ENCODE measurements at regions not wholly inside any gene's neighbourhood (a gene's known extent, or its start where the extent isn't known, plus 50 kb on each side); places are given as distances from the start of the nearest gene placed in this dataset.

GRCh38 chr14:84040101-84040500 lies 1489.8 kb upstream of the FLRT2 start:
- TF ChIP-seq CTCF (IDR thresholded peaks at IDR 0.05; ENCODE audit: insufficient read depth, low read length) = no peak
- TF ChIP-seq REST (IDR thresholded peaks at IDR 0.05; ENCODE audit: insufficient replicate concordance, low read depth) = no peak
- TF ChIP-seq POLR2AphosphoS5 (IDR thresholded peaks at IDR 0.05; ENCODE audit: low read depth) = no peak
